IPS DF 4.7 (cell line): ENCODE measurements at regions not wholly inside any gene's neighbourhood (a gene's known extent, or its start where the extent isn't known, plus 50 kb on each side); places are given as distances from the start of the nearest gene placed in this dataset.

Source experiments
- DNase-seq: peaks from one replicate; pipeline ENCODE4 v3.0.0-alpha.2; 2013; ENCODE audit warnings: low spot score; ENCODE audit errors: extremely low read depth

DNA sequence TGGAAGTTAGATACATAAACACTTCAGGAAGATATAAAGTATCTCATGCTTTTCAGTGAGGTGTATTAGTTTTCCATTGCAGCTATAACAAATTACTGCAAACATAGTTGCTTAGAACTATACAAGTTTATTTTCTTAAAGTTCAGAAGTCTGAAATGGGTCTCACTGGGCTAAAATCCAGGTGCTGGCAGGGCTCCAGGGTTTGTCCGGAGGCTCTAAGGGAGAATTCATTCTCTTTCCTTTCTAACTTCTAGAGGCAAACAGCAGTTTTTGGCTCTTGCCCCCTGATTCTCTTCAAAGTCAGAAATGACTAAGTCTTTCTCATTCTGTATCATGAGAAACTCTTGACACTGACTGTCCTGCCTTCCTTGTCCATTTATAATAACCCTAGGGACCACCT lies 138.8 kb downstream of the AASDHPPT start:
- DNase-seq: no peak

DNA sequence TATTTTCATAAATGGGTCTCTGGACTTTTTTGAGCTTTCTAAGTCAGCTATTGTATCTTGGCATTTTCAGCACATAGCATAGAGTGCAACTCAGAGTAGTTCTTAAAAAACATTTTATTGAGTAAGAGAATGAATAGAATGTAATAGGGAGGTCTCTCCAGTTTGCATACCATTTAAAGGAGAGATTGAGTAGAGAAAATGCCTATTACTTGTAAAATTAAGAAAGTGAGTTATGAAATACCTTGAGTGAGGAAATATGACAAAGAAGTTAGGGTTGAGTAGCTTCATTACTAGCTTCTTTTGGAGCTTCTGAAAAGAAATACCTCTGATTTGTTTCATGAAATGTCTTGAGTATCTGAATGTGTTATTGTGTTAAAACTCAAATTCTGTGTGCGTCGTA lies 140.0 kb downstream of the AASDHPPT start:
- DNase-seq: no peak

DNA sequence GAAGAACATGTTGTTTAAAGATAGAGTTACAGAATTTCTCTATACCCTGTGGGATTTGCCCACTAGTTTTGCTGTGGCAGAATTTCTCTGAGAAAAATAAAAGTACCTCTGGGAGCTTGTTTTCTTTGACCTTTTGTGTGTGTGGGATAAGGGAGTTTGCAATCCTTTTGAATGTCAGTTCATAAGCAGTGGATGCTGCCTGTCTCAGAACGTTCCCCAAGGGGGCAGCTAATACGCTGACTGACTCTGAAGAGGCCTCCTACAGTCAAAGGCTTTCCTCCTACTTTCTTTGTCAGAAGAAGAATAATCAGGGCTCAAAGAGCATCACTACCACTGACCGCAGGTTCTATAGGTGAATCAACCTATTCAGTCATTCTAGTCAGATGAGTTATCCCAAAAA lies 140.6 kb downstream of the AASDHPPT start:
- no peak for DNase-seq

DNA sequence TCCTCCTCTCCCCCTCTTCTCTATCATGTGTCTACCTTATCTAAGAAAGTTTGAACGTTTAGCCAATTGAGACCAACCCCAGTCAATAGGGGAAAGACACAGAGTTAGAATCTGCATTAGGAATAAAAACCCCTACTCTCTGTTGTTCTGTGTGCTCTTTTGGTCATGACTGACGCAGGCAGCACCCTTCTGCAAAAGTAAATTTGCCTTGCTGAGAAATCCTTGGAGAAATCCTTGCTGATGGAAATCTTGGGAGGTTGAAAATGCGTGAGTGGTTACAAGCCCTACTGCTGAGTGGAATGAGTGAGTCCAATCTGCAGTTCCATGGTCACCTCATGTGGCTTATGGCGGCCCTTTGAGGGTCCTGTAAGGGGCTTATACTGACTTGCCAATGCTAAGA lies 145.2 kb downstream of the AASDHPPT start:
- no peak for DNase-seq

DNA sequence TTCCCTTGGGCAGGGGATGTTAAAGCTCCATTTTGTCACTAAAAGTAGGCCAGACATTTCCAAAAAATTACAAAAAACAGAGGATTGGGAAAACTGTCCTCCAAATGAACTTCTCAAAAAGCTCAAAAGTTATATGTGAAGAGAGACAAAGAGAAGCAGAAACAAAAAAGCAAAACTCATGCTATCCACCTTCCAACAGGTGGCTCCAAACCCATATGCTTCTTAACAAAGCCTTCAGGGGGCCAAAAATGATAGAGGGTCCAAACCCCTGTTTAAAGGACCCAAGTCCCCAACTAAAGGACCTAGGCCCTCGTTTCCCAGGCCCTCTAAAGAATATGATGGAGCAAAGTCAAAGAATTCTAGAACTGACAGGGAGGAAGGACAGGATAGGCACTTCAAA lies 146.7 kb downstream of the AASDHPPT start:
- no peak for DNase-seq

DNA sequence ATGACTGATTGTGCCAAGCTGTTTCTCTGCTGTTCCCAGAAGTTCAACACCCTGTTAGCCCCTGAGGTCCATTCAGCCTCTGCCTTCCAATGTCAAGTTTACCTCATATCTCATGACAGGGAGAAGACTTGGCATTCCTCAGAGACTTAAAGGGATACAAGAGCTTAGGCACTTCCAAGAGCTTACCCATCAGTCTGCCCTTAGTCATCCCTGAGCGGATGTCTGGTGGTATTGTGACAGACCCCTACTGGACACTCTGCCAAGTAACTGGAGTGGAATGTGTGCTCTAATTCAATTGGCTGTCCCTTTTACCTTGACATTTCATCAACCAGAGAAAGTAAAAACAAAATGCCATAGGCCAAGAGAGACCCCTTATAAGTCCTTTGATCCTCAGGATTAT lies 151.5 kb downstream of the AASDHPPT start:
- no peak for DNase-seq

DNA sequence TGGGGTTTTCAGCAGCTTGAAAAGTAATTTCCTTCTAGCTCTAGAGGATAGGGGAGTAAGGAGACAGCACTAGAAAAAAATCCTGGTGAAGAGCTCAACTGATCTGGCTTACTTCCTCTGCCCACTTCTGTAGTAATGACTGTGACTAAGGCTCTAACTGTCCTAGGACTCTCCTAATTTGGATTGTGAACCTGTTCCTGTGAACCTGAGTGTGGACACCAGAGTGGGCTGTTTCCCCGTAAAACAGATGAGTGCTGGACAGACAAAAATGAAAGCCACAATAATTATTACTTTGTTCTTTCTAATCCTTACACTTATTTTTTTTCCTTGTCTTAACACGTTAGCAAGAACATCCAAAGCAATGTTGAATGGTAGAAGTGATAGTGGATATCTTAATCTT lies 154.1 kb downstream of the AASDHPPT start:
- no peak for DNase-seq

DNA sequence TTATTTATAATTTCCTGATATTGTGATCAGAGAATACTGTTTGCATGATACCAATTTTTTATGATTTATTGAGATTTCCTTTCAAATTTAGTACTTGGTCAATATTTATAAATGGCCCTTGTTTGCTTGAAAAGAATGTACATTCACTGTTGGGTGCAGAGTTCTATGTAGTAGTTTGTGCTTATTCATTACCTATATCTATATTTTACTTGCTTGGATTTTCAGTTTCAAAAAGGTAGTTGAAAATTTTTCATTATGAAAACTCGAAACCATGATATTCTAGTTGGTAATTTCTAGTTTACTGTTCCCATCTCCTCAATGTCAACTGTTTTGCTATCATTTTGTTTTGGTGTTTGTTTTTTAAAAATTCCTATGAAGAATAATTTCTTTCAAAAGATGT lies 155.7 kb downstream of the AASDHPPT start:
- no peak for DNase-seq

DNA sequence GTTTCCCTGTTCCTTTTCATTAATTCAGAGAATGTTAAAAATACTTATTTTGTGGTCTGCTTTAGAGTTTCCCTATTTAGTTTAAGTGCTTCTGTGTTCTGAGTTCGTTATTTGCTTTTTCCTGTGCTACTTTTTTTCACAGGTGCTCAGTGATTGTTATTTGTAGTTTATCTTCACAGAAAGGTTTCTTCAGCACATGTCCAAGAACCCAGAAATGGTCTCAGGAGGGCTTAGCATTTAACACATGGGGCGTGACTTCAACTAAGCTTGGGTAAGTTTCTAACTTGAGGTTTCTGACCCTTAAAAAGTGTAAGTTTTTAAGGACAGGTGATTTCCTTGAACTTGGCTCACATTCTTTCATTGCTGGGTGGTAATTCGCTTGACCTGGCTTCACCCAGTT lies 157.3 kb downstream of the AASDHPPT start:
- DNase-seq: no peak

DNA sequence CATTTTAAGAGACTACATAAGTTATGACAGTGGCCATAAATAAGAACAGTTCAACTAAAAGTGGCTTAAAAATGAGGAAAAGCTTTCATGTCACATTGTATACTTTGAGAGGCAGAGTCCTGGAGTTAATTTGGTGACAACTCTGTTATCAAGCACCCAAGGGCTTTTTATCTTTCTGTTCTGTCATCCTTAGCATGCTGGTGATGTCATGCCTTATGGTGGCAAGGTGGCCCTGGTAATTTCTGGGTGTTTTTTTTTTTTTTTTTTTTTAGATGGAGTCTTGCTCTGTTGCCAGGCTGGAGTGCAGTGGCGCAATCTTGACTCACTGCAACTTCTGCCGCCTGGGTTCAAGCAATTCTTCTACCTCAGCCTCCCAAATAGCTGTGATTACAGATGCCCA lies 158.8 kb downstream of the AASDHPPT start:
- no peak for DNase-seq

DNA sequence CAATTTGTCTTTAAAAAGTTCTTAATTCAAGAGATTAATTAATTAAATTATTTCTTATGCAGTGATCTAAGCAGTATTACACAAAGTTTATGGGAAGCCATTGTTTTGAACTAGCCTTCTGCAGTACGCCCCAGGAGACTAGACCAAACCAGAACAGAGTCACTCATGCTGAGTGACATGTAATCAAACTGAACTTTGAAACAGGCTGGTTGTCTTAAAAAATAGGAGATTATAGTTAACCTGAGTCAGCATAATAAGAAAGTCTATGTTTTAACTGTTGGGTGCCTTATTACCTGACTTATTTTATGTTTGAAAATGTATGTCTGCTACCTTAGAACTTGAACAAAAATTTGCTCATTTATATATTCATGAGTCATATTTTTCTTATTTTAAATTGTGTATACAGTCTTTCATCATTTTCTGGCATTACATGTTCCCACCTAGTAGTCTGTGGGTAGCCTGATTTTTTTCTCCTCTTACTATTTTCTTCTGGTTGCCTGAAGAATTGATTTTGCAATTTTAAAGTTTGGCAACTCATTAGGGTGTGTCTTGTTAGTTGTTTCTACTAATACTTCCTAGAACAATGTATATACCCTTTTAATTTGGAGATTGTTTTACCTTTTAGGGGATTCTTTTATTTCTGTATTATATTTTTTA lies 161.4 kb downstream of the AASDHPPT start:
- DNase-seq: no peak

DNA sequence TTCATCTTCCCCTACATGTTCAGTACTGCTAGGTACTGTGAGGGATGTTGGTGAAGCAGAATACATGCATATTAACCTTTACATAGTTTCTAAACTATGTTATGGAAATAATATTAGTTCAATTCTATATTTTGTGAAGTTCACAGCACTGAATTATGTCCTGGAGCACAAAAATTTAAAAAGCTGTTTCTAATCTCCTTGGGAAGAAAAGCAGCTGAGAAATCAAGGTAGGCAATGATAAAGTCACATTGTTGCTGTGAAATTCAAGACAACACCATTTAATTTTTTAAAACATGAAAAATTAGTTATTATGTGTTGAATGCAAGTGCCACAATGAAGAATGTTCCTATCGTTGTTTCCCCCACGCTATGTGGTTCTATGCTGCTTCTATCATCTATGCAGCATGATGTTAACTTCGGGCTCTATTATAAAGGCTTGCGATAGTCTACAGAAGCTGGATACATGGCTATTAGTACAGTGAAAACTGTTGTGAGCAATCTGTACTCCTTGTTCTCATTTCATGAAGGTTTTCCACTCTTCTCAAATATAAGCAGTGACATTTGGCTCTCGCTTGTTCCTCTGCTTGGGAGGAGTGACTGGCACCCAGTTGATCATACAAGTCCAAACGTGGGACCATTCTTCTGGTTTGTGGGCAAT lies 164.3 kb downstream of the AASDHPPT start:
- no peak for DNase-seq

DNA sequence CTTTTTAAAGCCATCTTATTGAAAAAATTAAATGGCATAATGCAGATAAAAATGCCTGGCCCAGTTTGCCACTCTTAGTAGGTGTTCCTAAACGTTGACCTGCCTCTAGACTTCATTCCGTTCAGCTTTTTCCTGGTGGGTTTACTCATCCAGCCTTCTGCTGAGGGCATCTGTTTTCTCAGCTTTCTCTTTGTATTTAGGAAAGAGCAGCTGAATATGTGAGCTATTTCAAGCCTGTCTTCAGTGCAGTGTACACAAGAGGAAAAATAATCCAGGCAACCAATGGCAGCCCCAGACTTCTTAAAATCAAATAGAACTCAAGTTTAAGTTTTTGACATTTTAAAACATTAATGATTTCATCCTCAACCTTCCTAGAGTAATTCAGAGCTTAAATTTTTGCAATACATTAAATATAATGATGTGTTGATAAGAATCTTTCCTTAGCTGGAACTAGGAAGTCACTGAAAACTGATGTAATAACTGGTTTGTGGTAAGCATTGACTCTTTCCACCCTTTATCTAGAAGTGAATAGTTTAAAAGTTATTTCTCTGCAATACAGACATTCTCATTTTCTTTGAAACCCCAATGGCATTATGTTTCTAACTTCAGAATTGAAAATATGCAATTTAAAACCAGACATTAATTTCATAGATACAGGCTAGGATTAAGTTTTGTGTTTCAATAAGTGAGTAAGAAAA lies 165.4 kb downstream of the AASDHPPT start:
- no peak for DNase-seq

DNA sequence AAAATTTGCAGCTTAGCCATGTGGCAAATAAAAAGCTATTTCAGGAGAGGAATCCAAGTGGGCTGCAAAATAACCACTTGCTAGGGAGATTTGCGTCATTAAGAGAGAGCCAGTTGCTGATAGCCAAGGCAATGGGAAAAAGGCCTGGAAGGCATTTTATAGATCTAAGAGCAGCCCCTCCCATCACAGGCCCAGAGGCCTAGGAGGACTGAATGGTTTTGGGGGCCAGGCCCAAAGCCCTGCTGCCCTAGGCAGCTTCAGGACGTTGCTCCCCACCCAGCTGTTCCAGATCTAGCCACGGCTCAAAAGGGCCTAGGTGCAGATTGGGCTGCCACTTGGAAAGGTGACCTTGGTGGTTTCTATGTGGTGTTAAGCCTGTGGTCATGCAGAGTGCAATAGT lies 169.0 kb downstream of the AASDHPPT start:
- no peak for DNase-seq

DNA sequence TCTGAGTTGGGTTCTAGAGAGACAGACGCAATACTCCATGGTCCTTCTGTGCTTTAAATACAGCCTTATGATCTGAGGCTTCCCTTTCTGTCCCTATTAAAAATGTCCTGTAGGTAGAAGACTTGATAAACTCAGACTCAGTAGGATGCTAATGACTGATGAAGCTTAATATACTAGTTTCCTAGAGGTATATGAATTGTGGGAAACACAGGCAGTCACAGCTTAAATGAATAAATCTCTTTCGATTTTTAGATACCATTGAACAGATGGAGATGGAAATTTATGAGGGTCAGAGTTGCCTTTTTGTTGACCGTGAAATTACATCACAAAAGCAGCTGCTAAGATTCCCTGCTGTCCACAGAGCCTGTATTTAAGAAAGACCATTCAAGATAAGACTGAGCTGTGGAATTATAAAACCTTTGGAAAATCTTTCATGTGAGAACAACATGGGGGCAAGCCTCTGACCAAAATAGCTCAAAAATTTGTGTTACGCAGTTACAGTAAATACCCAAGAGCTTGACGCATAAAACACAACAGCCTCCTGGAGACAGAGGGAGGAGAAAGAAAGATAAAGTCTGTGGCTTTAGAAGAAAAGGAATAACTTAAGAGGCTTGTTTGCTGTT lies 172.3 kb downstream of the AASDHPPT start:
- no peak for DNase-seq

DNA sequence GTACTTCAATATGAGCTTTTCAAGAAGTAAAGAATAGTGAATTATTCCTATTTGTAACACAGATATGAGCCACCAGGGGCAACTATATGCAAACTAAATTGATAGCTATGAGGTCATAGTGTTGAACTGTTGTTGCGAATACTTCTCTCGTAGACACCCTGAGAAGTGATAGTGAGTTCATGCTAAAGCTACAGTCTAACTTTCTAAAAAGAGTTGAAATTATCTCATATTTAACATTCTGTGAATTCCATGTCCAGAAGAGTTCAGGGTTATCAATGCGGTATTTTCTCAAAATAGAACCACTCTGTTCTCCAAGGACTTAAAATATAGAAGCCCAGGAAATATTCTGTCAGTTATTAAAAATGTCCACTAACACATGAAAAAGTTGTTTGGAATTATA lies 185.4 kb downstream of the AASDHPPT start:
- DNase-seq: no peak

DNA sequence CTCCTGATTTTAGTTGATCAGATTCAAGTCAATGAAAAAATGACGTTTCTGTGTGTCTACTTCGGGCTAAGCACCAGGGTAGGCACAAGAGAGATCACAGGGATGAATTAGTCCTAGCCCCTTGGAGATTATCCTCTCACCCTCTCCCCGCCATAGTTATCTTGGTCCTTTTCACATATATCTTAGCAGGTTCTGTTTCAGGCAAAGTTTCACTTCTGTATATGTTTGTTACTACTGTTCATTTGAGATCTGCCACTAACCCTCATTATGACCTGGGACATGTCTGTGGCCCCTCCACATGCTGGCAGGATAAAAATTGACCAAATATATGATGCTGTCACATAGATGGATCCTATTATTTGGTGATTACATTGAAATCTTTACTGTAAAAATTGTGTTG lies 186.1 kb downstream of the AASDHPPT start:
- no peak for DNase-seq

DNA sequence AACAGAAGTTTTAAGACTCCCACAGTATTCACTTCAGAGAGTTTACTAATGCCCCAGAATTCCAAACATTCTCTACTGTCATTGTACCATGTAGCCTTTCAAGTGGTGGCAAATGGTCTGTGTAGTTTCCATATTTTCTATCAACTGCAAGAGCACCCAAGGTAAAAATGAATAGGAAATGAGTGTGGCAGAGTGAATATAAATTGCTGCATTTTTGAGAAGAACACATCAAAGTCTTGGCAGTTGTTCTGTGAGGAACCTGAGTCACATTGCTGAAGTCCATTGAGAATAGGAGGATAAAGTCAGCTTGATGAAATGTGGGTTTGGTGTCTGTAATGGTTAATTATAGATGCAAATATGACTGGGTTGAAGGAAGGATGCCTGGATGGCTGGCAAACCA lies 193.6 kb downstream of the AASDHPPT start:
- DNase-seq: no peak

DNA sequence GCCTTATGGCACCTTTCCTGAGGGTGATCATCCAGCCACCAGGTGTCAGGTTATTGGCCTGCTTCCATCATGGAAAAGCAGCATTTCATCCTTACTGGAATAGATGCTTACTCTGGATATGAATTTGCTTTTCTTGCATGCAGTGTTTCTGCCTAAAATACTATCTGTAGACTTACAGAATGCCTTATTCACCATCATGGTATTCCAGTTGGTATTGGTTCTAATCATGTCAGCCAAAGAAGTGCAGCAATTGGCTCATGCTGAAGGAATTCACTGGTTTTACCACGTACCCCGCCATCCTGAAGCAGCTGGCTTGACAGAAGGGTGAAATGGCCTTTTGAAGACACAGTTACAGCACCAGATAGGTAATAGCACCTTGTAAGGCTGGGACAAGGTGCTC lies 194.2 kb downstream of the AASDHPPT start:
- DNase-seq: no peak

DNA sequence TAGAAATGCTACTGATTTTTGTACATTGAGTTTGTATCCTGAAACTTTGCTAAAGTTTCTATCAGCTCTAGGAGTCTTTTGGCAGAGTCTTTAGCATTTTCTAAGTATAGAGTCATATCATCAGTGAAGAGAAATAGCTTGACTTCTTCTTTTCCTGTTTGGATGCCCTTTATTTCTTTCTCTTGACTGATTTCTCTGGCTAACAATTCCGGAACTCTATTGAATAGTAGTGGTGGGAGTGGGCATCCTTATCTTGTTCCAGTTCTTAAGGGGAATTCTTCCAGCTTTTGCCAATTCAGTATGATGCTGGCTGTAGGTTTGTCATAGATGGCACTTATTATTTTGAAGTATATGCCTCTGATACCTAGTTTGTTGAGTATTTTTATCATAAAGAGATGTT lies 197.7 kb downstream of the AASDHPPT start:
- DNase-seq: no peak

DNA sequence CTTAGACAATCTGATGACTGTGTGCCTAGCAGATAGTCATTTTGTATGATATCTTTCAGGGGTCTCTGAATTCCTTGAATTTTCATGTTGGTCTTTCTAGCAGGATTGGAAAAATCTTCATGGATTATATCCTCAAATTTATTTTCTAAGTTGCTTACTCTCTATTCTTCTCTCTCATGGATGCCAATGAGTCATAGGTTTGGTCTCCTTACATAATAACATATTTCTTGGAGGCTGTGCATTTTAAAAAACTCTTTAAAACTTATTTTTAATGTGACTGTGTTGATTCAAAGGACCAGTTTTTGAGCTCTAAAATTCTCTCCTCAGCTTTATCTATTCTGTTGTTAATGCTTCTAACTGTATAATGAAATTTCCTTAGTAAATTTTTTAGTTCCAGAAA lies 198.7 kb downstream of the AASDHPPT start:
- DNase-seq: no peak

DNA sequence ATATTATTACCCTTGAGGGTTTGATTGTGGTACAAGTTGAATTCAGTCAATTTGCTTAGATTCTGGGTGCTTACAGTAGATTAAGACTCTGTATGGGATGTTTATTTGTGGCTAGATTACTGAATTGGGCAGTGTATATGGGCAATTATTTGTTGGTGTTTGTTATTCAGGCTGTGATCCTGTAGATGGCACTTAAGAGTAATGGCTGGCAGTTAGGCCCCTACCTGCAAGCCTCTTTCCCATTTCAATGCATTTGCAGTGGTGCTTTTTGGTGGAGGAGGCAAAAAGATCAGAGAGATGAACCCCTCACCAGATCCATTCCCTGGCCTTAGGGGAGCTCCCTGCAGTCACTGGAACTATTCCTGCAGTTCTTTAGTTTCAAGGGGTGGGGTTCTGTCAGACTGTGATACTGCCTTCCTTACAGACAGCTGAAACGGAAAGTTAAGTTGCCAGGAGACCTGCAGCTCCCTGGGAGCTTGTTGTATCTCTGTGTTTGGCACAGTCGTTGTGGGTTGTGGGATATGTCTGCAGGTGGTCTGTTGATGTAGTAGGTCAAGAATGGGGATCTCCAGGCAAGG lies 199.5 kb downstream of the AASDHPPT start:
- peak; percentile 11 for DNase-seq
